GM13977 (cell line): ENCODE measurements at regions not wholly inside any gene's neighbourhood (a gene's known extent, or its start where the extent isn't known, plus 50 kb on each side); places are given as distances from the start of the nearest gene placed in this dataset.

Source experiments
- DNase-seq: peaks from one replicate; pipeline ENCODE4 v3.0.0; 2012; ENCODE audit warnings: low spot score
- CTCF ChIP-seq: IDR thresholded peaks from 2 replicates; pipeline ENCODE4 v1.5.1; 2012; ENCODE audit warnings: mild to moderate bottlenecking, control low read depth; ENCODE audit not compliant: insufficient read depth; ENCODE audit errors: extremely low read depth, missing control alignments
- in situ Hi-C: fragments of 300-500 bp; cut with MboI; formaldehyde crosslinking; loops from one replicate; pipeline ENCODE4 v1.12.0; 2022; ENCODE audit warnings: low sequenced_read_pairs, low pct_unique_long_range_greater_than_20kb, mixed read lengths, inconsistent platforms; ENCODE audit not compliant: unreplicated experiment

GRCh38 chr20:57013217-57013616 lies 253.2 kb downstream of the BMP7 start:
- in situ Hi-C loops: no loop called here
- no peak for TF ChIP-seq CTCF
- no peak for DNase-seq

GRCh38 chr20:57013741-57014140 lies 252.7 kb downstream of the BMP7 start:
- no peak for DNase-seq
- no peak for TF ChIP-seq CTCF
- in situ Hi-C loops: no loop called here

DNA sequence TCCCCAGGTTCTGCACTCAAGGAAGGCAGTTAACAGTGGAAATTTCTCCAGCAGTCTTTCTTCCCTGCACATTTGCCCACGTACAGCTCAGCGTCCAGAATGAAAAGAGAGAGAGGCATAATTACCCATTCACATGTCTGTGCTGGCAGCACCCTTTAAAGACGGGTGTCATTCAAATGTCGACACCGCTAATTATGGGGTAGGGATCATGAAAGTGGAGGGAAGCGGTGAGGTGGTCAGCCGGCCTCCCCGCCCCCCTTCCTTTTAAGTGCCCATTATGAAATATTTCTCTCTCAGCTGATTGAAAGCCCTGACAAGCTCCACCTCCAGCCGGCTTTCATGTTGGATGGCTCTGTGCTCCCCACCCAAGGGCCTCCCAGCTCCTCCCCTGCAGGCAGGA lies 246.1 kb downstream of the BMP7 start:
- no peak for TF ChIP-seq CTCF
- DNase-seq: no peak
- in situ Hi-C loops: no loop called here

DNA sequence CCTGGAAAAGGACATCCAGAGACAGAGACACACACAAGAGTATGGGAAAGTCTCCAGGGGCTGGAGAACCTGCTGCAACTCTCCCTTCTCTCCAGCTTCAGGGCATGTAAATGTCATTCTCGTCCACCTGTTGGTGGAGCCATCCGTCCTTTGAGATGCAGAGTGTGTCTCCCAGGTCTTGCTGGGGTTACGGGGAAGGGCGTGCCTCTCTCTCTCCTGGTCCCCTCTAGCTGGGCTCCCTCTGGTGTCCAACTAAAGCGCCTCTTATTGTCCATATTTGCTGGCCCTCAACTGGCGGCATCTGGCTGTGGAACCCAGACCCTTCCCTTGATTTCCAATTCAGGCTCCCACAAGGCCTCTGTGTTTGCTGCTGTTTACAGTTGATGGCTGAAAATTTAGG lies 244.1 kb downstream of the BMP7 start:
- in situ Hi-C loops: no loop called here
- no peak for TF ChIP-seq CTCF
- no peak for DNase-seq

DNA sequence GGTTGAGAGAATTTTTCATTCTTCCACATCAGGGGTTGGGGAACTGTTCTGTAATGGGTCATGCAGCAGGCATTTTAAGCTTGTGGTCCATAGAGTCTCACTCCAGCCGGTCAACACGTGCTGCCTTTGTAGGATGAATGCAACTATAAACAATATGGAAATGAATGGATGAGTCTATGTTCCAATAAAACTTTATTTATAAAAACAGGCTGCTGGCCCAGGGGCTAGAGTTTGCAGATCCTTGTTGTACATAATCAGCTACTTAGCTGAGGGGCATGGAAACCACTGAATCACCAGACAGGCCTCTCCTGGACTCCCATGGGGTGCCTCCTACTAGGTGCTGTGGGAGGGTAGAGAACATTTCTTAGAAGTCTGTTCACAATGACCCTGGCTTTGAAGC lies 243.4 kb downstream of the BMP7 start:
- DNase-seq: no peak
- in situ Hi-C loops: no loop called here
- no peak for TF ChIP-seq CTCF

DNA sequence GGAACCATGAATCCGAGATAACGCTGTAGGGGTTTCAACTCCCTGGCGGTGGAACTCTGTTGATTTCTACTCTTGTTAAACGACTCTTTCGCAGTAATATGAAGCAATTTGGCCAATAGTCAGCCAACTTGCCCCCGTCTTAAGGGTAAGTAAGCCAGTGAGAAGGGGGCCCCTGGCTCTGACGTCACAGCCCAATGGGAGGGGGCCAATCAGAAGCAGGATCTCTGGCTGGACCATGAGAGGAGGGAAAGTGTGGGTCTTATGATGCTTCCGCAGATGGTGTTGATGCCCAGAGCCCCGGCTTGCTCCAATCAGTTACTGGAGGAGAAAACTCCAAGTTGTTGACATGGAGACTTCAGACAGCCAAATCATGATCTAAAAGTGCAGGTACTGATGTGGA lies 242.4 kb downstream of the BMP7 start:
- no peak for DNase-seq

More for the DNA sequence above, 242.4 kb downstream of the BMP7 start:
- TF ChIP-seq CTCF: no peak
- in situ Hi-C loops: no loop called here
